ENCODE measurements at regions not wholly inside any gene's neighbourhood (a gene's known extent, or its start where the extent isn't known, plus 50 kb on each side); places are given as distances from the start of the nearest gene placed in this dataset.

- TF ChIP-seq CTCF (IDR thresholded peaks at IDR 0.05; ENCODE audit: borderline replicate concordance, control extremely low read depth, extremely low read depth, insufficient read depth, missing control alignments) = no peak
- in situ Hi-C loops (cut with MboI; ENCODE audit: low sequenced_read_pairs, unreplicated experiment) = no loop called here
- DNase-seq (ENCODE audit: low spot score) = no peak
Observed at GRCh38 chr6:84445068-84445467, 217.6 kb upstream of the CEP162 start.

GRCh38 chr6:84442208-84442607 is 214.8 kb upstream of the CEP162 start:
- no peak for DNase-seq (ENCODE audit: low spot score)
- TF ChIP-seq CTCF (IDR thresholded peaks at IDR 0.05; ENCODE audit: borderline replicate concordance, control extremely low read depth, extremely low read depth, insufficient read depth, missing control alignments) = no peak
- in situ Hi-C loops (cut with MboI; ENCODE audit: low sequenced_read_pairs, unreplicated experiment) = no loop called here

- in situ Hi-C loops (cut with MboI; ENCODE audit: low sequenced_read_pairs, unreplicated experiment) = no loop called here
- no peak for DNase-seq (ENCODE audit: low spot score)
- no peak for TF ChIP-seq CTCF (IDR thresholded peaks at IDR 0.05; ENCODE audit: borderline replicate concordance, control extremely low read depth, extremely low read depth, insufficient read depth, missing control alignments)
Observed at GRCh38 chr6:84441456-84441855, 214.0 kb upstream of the CEP162 start.

- in situ Hi-C loops (cut with MboI; ENCODE audit: low sequenced_read_pairs, unreplicated experiment) = no loop called here
- DNase-seq (ENCODE audit: low spot score) = no peak
Observed at GRCh38 chr6:84434550-84434949, 207.1 kb upstream of the CEP162 start.

GRCh38 chr6:84432619-84433018 is 205.2 kb upstream of the CEP162 start:
- in situ Hi-C loops (cut with MboI; ENCODE audit: low sequenced_read_pairs, unreplicated experiment) = no loop called here

More at GRCh38 chr6:84434550-84434949, 207.1 kb upstream of the CEP162 start:
- no peak for TF ChIP-seq CTCF (IDR thresholded peaks at IDR 0.05; ENCODE audit: borderline replicate concordance, control extremely low read depth, extremely low read depth, insufficient read depth, missing control alignments)

GRCh38 chr6:84428300-84428907 is 201.0 kb upstream of the CEP162 start:
- in situ Hi-C loops (cut with MboI; ENCODE audit: low sequenced_read_pairs, unreplicated experiment) = no loop called here
- TF ChIP-seq CTCF (IDR thresholded peaks at IDR 0.05; ENCODE audit: borderline replicate concordance, control extremely low read depth, extremely low read depth, insufficient read depth, missing control alignments) = peak; percentile 57
- peak; percentile 22 for DNase-seq (ENCODE audit: low spot score)

More at GRCh38 chr6:84432619-84433018, 205.2 kb upstream of the CEP162 start:
- no peak for TF ChIP-seq CTCF (IDR thresholded peaks at IDR 0.05; ENCODE audit: borderline replicate concordance, control extremely low read depth, extremely low read depth, insufficient read depth, missing control alignments)
- DNase-seq (ENCODE audit: low spot score) = no peak
